Head of caudate nucleus (tissue), 42 donors: ENCODE measurements at regions not wholly inside any gene's neighbourhood (a gene's known extent, or its start where the extent isn't known, plus 50 kb on each side); places are given as distances from the start of the nearest gene placed in this dataset.

Source experiments
- DNase-seq, 42 donors: peaks; one replicate each; pipeline versions ENCODE4 v3.0.0 to v3.0.0-alpha.2; 2020 to 2021; ENCODE audit warnings: mixed read lengths in 7 of 42
- intact Hi-C: fragments of 100-400 bp; cut with DNase I; formaldehyde crosslinking; loops from one replicate; pipeline ENCODE4 v1.15.0; 2022

- intact Hi-C loops = no loop called here
- DNase-seq = no peak
Measured at GRCh38 chr2:7403092-7403775, 486.0 kb downstream of the RNF144A start.

- DNase-seq = no peak
- intact Hi-C loops = no loop called here
Measured at GRCh38 chr2:7405861-7406715, 488.9 kb downstream of the RNF144A start.

- DNase-seq = no peak
- intact Hi-C loops = no loop called here
Measured at GRCh38 chr2:7407001-7407400, 489.8 kb downstream of the RNF144A start.

GRCh38 chr2:7407906-7408680 is 490.9 kb downstream of the RNF144A start:
- intact Hi-C loops = no loop called here
- DNase-seq = no peak

GRCh38 chr2:7411691-7412090 is 494.5 kb downstream of the RNF144A start:
- DNase-seq = no peak
- intact Hi-C loops = no loop called here

- intact Hi-C loops = no loop called here
- DNase-seq = no peak
Measured at GRCh38 chr2:7417845-7418742, 500.9 kb downstream of the RNF144A start.

- DNase-seq = no peak
- intact Hi-C loops = no loop called here
Measured at GRCh38 chr2:7419186-7419585, 502.0 kb downstream of the RNF144A start.

- intact Hi-C loops = no loop called here
- no peak for DNase-seq
Measured at GRCh38 chr2:7419814-7420311, 502.7 kb downstream of the RNF144A start.

GRCh38 chr2:7420530-7420929 is 503.3 kb downstream of the RNF144A start:
- intact Hi-C loops = no loop called here
- DNase-seq = no peak

- DNase-seq = no peak
- intact Hi-C loops = no loop called here
Measured at GRCh38 chr2:7424481-7424880, 507.3 kb downstream of the RNF144A start.

- intact Hi-C loops = loop anchor here (5.0 kb wide), 1 partner anchor 1255 kb away; the partner anchor contains the start of gene ID2
- peak in 11 of 42 donors; percentile 10 to 70 (median 32) for DNase-seq
Measured at GRCh38 chr2:7427293-7428060, 510.3 kb downstream of the RNF144A start.

GRCh38 chr2:7428454-7429204 is 511.4 kb downstream of the RNF144A start:
- no peak for DNase-seq
- intact Hi-C loops = loop anchor here (5.0 kb wide), 1 partner anchor 1254 kb away; the partner anchor contains the start of gene ID2

- no peak for DNase-seq
- intact Hi-C loops = loop anchor here (5.0 kb wide), 1 partner anchor 1253 kb away; the partner anchor contains the start of gene ID2
Measured at GRCh38 chr2:7429733-7430132, 512.5 kb downstream of the RNF144A start.

GRCh38 chr2:7430421-7430868 is 513.2 kb downstream of the RNF144A start:
- DNase-seq = no peak
- intact Hi-C loops = no loop called here

- intact Hi-C loops = no loop called here
- peak in 35 of 42 donors; percentile 4 to 62 (median 37) for DNase-seq
Measured at GRCh38 chr2:7430869-7431641, 513.8 kb downstream of the RNF144A start.

GRCh38 chr2:7432436-7432835 is 515.2 kb downstream of the RNF144A start:
- intact Hi-C loops = no loop called here
- no peak for DNase-seq
